ENCODE measurements at regions not wholly inside any gene's neighbourhood (a gene's known extent, or its start where the extent isn't known, plus 50 kb on each side); places are given as distances from the start of the nearest gene placed in this dataset.
"Not testable (repeated sequence)": the region's sequence is repeated elsewhere in the genome, so short reads cannot be mapped to it uniquely, and the experiment has no call there.

GRCh38 chr3:176412771-176413170, 784.5 kb downstream of the TBL1XR1 start:
- no peak for DNase-seq

GRCh38 chr3:176403531-176403930, 793.8 kb downstream of the TBL1XR1 start:
- no peak for DNase-seq

DNA sequence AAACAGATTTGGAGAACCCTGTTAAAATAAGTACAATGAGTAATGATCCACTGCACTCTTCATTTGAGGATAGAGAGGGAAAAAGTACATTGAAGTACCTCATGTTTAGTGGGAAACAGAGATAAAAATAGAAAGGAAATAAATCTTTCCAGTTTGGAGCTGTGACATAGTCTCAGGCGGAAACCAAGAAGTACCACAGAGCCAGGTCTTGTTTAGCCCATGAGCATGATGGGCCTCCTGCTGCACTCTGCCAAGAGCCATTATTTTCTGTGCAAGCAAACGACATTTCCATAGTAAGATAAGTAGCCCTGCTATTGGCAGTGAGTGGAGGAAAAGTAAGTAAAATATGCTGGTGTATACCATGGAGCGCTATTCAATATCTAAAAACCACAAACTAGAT, 796.1 kb downstream of the TBL1XR1 start:
- no peak for DNase-seq

GRCh38 chr3:176399193-176399592, 798.1 kb downstream of the TBL1XR1 start:
- DNase-seq: no peak

DNA sequence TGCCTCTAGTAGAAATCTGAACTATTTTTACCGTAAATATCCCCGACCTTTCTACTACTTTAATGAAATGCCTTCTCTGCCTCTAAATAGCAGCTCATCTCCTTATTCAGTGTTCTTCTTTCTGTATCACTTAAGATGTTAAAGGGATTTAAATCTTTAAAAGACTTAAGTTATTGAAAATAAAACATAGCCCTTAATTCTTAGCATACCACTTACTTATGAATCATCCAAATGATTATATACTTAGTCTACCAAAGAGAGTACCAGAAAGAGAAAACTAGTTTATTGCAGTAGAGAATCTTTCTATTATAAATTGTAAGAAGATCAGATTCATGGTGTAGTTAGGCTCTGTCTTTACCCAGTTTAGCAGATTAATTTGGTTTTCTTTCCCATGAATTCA, 802.0 kb downstream of the TBL1XR1 start:
- DNase-seq: no peak

DNA sequence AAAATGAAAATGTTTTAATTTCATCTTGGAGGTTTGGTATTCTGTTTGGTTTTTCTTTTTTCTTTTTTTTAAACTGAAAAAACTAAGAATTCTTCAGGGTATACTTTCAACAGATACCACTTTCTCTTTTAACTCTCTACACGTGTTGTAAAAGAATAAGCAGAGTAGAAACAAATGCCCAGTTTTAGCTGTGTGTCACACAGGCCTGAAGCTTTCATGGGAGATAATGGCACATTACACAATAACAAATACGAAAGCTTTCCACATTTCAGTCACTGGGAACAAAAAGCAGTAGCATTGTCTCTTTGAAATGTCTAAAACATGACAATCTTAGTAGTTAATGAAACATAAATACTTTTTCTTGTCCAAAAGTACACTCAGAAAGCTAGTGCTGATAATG, 818.5 kb downstream of the TBL1XR1 start:
- DNase-seq: no peak

DNA sequence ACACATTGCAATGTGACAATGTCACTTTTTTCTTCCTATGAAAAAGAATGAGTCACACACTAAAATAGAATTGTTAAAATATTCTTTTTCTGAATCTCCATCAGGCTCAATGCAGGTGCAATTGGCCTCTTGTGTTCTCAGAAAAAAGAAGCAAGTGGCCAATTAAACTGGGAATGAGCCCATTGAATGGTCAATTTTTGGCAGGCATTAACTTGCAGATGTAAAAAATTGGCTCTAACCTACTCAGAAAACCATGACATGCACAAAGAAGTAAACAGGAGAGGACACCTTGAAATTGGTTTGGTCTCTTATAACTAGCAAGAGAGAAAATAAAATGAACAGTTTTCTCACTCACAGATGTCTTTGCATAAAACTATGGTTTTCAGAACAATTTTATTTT, 820.8 kb downstream of the TBL1XR1 start:
- no peak for DNase-seq

- DNase-seq: no peak
Measured at GRCh38 chr3:176375519-176375918, 821.8 kb downstream of the TBL1XR1 start.

GRCh38 chr3:176362191-176362731, 835.0 kb downstream of the TBL1XR1 start:
- no peak for DNase-seq

DNA sequence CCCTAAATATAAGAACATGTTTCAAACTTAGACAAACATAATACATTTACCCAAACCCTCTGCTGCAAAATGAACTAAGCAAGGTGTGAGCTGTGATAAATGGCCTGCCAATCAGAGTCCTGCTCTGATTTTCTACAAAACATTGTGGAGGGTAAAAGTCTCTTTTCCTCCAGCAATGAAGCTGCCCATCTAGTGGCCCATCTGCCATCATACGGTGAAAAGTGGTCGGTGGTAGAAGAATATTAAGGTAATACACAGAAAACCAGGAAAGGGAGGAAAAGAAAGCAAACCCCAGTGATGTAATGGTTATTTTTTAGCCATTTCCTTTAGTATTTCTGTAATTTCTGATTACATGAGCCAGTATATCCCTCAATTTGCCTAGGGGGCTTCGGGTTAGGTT, 838.1 kb downstream of the TBL1XR1 start:
- DNase-seq: no peak

GRCh38 chr3:176357891-176358290, 839.4 kb downstream of the TBL1XR1 start:
- no peak for DNase-seq

GRCh38 chr3:176354843-176355242, 842.4 kb downstream of the TBL1XR1 start:
- no peak for DNase-seq

DNA sequence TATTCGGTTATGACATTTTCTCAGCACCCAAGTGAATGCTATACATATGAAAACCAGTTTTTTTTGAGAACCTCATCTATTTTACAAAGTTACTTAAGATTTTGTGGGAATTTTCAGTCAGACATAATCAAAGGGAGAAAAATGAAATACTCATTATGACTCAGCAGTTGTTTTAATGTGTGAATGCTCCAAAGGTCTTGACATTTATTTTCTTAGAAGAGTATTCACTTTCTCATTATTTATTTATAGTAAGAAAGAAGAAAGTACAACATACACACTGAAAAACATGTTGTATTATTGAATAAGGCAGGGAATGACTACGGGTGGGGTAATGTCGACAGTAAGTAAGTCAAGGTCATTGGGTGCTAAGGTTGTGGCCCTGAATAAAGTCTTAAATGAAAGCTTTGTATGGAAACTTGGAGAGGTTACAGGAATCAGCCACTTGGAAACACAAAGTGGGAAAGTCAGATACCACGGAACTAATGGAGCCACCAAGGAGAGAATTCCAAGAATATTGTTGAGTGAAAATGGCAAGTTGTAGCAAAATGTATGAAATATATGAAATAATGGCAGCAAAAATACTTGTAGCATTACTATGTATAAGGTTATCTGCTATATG, 844.5 kb downstream of the TBL1XR1 start:
- DNase-seq: no peak

DNA sequence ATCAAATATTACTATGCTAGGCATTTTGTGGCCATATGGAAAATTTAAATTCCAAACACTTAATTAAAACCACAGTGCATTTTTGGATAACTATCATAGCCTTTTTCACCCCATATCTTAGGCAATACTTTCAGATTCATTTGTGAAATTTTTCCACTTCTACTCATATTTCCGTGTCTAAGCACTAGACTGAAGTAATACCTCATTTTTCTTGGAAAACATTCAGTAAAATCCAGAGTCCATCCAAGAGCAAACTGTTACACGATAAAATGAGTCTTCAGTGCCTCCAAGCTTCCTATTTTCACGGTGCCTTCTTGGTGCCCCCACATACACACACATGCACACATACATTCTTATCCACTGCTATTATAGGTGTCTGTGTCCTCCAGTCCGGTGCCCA, 845.9 kb downstream of the TBL1XR1 start:
- DNase-seq: no peak

- DNase-seq: no peak
Measured at GRCh38 chr3:176349706-176350105, 847.6 kb downstream of the TBL1XR1 start.

DNA sequence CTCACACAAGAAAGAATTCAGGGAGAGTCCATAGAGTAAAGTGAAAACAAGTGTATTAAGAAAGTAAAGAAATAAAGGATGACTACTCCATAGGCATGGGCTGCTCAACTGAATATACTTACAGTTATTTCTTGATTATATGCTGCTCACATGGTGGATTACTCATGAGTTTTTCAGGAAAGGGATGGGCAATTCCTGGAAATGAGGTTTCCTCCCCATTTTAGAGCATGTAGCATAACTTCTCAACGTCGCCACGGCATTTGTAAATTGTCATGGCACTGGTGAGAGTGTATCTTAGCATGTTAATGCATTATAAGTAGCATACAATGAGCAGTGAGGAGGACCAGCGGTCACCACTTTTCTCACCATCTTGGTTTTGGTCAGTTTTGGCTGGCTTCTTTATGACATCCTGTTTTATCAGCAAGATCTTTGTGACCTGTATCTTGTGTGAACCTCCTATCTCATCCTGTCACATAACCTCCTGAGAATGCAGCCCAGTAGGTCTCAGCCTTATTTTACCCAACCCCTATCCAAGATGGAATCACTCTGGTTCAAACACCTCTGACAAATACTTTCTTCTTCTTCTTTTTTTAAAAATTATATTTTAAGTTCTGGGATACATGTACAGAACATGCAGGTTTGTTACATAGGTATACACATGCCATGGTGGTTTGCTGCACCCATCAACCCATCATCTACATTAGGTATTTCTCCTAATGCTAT, 849.7 kb downstream of the TBL1XR1 start:
- DNase-seq: no peak

GRCh38 chr3:176341963-176342362, 855.3 kb downstream of the TBL1XR1 start:
- no peak for DNase-seq

GRCh38 chr3:176328666-176329065, 868.6 kb downstream of the TBL1XR1 start:
- no peak for DNase-seq

DNA sequence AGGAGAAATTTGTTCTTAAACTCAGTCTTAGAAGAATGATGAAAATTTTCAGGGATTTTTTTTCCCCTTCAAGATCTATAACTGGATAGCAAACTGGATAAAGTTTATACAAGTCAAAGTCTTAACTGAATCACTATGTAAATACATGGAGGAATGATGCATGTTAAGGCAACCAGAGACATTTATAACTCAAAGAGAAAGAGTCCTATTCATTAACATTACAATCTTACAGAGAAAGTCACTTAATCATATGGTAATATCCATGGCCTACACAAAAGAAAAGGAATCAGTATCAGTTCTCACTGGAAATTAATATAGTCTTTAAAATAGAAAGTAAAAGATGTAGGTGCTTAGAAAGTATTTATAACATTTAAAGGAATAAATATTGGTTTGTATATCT, 869.1 kb downstream of the TBL1XR1 start:
- no peak for DNase-seq

GRCh38 chr3:176326894-176327490, 870.3 kb downstream of the TBL1XR1 start:
- DNase-seq: not testable (repeated sequence)

DNA sequence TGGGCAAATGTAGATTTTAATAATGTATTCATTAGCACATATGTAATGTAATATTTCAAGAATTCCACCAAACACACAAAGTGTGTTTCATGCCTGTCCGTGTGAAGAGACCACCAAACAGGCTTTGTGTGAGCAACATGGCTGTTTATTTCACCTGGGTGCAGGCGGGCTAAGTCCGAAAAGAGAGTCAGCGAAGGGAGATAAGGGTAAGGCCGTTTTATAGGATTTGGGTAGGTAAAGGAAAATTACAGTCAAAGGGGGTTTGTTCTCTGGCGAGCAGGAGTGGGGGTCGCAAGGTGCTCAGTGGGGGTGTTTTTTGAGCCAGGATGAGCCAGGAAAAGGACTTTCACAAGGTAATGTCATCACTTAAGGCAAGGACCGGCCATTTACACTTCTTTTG, 875.8 kb downstream of the TBL1XR1 start:
- DNase-seq: not testable (repeated sequence)

DNA sequence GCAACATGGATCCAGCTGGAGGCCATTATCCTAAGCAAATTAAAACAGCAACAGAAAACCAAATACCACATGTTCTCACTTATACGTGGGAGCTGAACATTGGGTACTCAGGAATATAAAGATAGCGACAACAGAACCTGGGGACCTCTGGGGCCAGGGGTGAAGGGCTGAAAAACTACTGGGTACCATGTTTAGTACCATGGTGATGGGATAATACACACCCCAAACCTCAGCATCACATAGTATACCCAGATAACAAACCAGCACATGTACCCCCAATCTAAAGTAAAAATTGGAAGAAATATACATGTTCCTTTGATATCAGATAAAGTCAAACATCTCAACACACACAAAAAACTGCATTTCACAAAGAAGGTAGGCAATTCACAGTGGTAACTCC, 876.2 kb downstream of the TBL1XR1 start:
- no peak for DNase-seq

DNA sequence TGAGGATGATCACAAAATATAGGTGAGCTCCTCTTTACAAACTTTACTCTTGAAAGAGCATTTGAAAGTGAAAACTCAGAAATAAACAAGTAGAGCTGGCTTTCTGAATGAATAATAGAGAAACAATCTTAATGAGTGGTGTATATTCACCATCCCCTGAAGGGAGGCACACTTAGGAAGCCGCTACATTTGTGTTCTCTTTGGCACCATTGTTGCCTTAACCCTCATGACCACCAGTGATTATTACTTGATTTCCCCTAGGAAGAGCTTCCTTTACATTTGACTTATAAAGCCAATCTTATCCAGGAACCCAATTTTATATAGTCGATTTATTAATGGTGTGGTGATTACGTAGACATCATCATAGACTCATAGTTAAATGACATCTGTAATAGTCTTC, 883.9 kb downstream of the TBL1XR1 start:
- no peak for DNase-seq

DNA sequence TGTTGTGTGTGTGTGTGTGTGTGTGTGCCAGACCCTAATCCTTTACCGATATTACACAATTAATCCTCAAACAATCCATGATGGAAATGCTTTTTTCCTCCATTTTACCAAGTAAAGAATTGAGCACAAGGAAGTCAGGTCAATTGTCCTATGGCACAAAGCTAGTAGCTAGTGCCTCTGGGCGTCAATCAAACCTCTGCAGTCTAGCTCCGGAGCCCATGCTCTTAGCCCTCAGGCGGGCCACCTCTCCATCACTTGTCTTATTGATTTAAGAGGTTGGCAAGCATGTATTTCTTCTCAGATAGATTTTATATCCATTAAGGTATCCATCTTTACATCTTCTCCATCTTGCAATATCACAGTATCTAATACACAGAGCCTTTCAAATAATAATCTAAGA, 886.6 kb downstream of the TBL1XR1 start:
- no peak for DNase-seq
